Pancreas (tissue), 10 donors: ENCODE measurements at regions not wholly inside any gene's neighbourhood (a gene's known extent, or its start where the extent isn't known, plus 50 kb on each side); places are given as distances from the start of the nearest gene placed in this dataset.

ENCODE experiments used
- ATAC-seq, 4 donors: fragments of 200-7000 bp; cut with Tn5 transposase; one replicate each; pipeline versions ENCODE4 v1.8.0 to v1.9.1; 2020; ENCODE audit warnings: mild to moderate bottlenecking in 4 of 4, moderate library complexity in 4 of 4
- DNase-seq, 6 donors: peaks; one replicate each; pipeline ENCODE4 v3.0.0-alpha.2; 2020
- FAIRE-seq: peaks from 2 replicates; lab custom pipeline; 2012; peaks lifted over from hg19 to GRCh38; lab: Jason Lieb, UNC
- H3K27ac ChIP-seq, 4 donors: fragments of 200-600 bp; sonication (generic); 1 replicate in 3 of 4; 2 replicates in 1 of 4; pipeline versions ENCODE4 v1.5.0 to v1.8.0; 2020
- H3K27me3 ChIP-seq, 4 donors: fragments of 200-600 bp; one replicate each; pipeline ENCODE4 v1.8.0; 2021
- H3K36me3 ChIP-seq, 3 donors: fragments of 200-600 bp; sonication (generic) in 1 of 3; one replicate each; pipeline versions ENCODE4 v1.5.0 to v1.8.0; 2020 to 2021
- H3K4me1 ChIP-seq, 3 donors: fragments of 200-600 bp; one replicate each; pipeline ENCODE4 v1.8.0; 2021
- H3K4me3 ChIP-seq, 4 donors: fragments of 200-600 bp; sonication (generic) in 2 of 4; one replicate each; pipeline versions ENCODE4 v1.5.0 to v1.8.0; 2020 to 2021
- H3K9me3 ChIP-seq, 4 donors: fragments of 200-600 bp; one replicate each; pipeline ENCODE4 v1.8.0; 2021
- WGBS, 2 donors: extraction: QIAGEN DNeasy Blood & Tissue Kit; methylation state at CpG; one replicate each; pipeline ENCODE4 v1.1.7; 2013; 5-methylcytosine and 5-hydroxymethylcytosine counted together
- intact Hi-C, 3 donors: fragments of 100-400 bp; cut with DNase I; formaldehyde crosslinking; loops; one replicate each; pipeline versions ENCODE4 v1.11.1 to v1.14.2; 2022
- TF ChIP-seq, protein P1 (sequence below), 4 donors: fragments of 200-600 bp; sonication (generic) in 3 of 4; IDR thresholded peaks; one replicate each; pipeline versions ENCODE4 v1.5.0 to v1.8.0; 2021; ENCODE audit warnings: antibody characterized with exemption in 4 of 4
- donor health status: healthy with polysubstance abuse.
- donor health status: DM: no; HTN: no; CAD: no; lungs with moderate emphysema.
- donor health status: DM: no; HTN: no; CAD: no.
- donor health status: control.
- donor health status: control.
- donor health status: Bipolar disorder and iron deficiency.
- donor health status: DM: yes; HTN: yes; CAD: no.
- donor health status: DM: no; HTN: no; CAD: no.
- donor health status: DM: no; HTN: no; CAD: no.
- donor health status: DM: yes; HTN: yes; CAD: no.

DNA sequence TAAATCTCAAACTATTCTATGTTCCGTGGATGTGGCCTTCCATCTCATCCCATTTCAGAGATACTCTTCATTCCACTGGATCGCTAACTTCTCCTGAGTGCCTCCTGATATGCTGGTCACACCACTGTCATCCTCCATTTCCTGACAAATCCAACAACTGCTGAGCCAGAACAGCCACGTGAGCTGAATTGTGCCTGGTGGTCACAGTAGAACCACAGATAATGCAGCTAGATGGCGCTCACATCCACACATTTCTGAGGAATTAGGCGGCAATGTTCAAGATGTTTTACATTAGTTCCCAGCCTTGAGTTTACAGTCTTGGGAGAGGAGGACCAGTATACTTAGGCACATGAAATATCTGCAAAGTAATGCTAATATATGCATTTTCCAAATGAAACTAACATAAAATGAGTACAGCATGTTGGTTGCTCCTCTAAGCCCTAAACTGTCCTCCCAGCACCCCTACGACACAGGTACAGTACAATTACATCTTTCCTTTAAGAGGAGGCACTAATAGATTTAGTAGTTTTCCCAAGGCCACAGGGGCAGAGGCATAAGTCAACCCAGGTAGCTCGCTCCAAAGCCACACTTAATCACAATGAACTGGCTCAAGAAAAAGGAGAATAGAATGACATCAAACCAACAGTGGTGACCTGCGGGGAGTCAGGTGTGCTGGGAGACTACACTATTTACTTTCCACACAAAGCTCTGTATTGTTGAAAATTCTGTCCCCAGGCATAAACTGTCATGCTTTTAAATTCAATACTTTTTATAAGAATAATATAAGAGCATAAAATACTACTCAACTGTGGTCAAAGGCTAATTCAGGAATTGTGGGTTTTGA is 134.2 kb downstream of the CHIC2 start:
- WGBS, 2 donors: 24 to 28% methylated on average over 8 of the region's 8 CpGs

GRCh38 chr4:53929311-53929710 is 135.1 kb downstream of the CHIC2 start:
- FAIRE-seq (no peak), ATAC-seq (no peak), DNase-seq (no peak)
- WGBS, 2 donors: 65 to 70% methylated on average over 4 of the region's 4 CpGs
- H3K27me3 ChIP-seq: no peaks in the 10 kb centered on the region
- TF ChIP-seq, protein P1, sequence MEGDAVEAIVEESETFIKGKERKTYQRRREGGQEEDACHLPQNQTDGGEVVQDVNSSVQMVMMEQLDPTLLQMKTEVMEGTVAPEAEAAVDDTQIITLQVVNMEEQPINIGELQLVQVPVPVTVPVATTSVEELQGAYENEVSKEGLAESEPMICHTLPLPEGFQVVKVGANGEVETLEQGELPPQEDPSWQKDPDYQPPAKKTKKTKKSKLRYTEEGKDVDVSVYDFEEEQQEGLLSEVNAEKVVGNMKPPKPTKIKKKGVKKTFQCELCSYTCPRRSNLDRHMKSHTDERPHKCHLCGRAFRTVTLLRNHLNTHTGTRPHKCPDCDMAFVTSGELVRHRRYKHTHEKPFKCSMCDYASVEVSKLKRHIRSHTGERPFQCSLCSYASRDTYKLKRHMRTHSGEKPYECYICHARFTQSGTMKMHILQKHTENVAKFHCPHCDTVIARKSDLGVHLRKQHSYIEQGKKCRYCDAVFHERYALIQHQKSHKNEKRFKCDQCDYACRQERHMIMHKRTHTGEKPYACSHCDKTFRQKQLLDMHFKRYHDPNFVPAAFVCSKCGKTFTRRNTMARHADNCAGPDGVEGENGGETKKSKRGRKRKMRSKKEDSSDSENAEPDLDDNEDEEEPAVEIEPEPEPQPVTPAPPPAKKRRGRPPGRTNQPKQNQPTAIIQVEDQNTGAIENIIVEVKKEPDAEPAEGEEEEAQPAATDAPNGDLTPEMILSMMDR (IDR thresholded peaks at IDR 0.05): no peak
- no peak overlapping the region for H3K27ac ChIP-seq
- no peak overlapping the region for H3K4me3 ChIP-seq
- no peaks in the 10 kb centered on the region for H3K36me3 ChIP-seq
- H3K9me3 ChIP-seq: no peaks in the 10 kb centered on the region
- H3K4me1 ChIP-seq: no peaks in the 10 kb centered on the region
- intact Hi-C loops: loop anchor here in 1 of 3 donors (5.0 kb wide), 1 partner anchor 283 kb away; no protein-coding TSS in a partner anchor

More for the DNA sequence above, 134.2 kb downstream of the CHIC2 start:
- no peak overlapping the region for H3K27ac ChIP-seq
- intact Hi-C loops: loop anchor here in 1 of 3 donors (5.0 kb wide), 1 partner anchor 282 kb away; no protein-coding TSS in a partner anchor
- TF ChIP-seq, protein P1 (IDR thresholded peaks at IDR 0.05): peak; percentile 32 to 58 (median 49)
- H3K27me3 ChIP-seq: no peaks in the 10 kb centered on the region
- DNase-seq: peak in 4 of 6 donors; percentile 49 to 73 (median 61)
- ATAC-seq: peak; percentile 89 to 98 (median 98)
- FAIRE-seq: peak; percentile 64
- no peaks in the 10 kb centered on the region for H3K36me3 ChIP-seq
- no peaks in the 10 kb centered on the region for H3K9me3 ChIP-seq
- H3K4me3 ChIP-seq: no peak overlapping the region
- no peaks in the 10 kb centered on the region for H3K4me1 ChIP-seq

GRCh38 chr4:53928825-53929224 is 135.6 kb downstream of the CHIC2 start:
- DNase-seq: no peak
- Histone ChIP-seq H3K4me1 (no peaks in the 10 kb centered on the region), H3K4me3 (no peak overlapping the region), H3K36me3 (no peaks in the 10 kb centered on the region), H3K9me3 (no peaks in the 10 kb centered on the region), H3K27ac (no peak overlapping the region), H3K27me3 (no peaks in the 10 kb centered on the region)
- intact Hi-C loops: loop anchor here in 1 of 3 donors (5.0 kb wide), 1 partner anchor 283 kb away; no protein-coding TSS in a partner anchor
- ATAC-seq: no peak
- TF ChIP-seq, protein P1 (IDR thresholded peaks at IDR 0.05): no peak
- no peak for FAIRE-seq

GRCh38 chr4:53925050-53925605 is 139.3 kb downstream of the CHIC2 start:
- no peak for DNase-seq
- Histone ChIP-seq H3K4me3 (no peak overlapping the region), H3K9me3 (no peaks in the 10 kb centered on the region), H3K4me1 (no peaks in the 10 kb centered on the region), H3K36me3 (no peaks in the 10 kb centered on the region), H3K27ac (no peak overlapping the region), H3K27me3 (no peaks in the 10 kb centered on the region)
- TF ChIP-seq, protein P1 (IDR thresholded peaks at IDR 0.05): no peak
- intact Hi-C loops: loop anchor here in 1 of 3 donors (5.0 kb wide), 1 partner anchor 287 kb away; no protein-coding TSS in a partner anchor
- ATAC-seq: no peak
- FAIRE-seq: no peak
- WGBS, 2 donors: 77 to 78% methylated on average over 2 of the region's 2 CpGs
